Heart left ventricle (tissue), 13 donors: ENCODE measurements at regions not wholly inside any gene's neighbourhood (a gene's known extent, or its start where the extent isn't known, plus 50 kb on each side); places are given as distances from the start of the nearest gene placed in this dataset.

Experiments used
- POLR2A ChIP-seq, 2 donors: fragments of 450-650 bp; IDR thresholded peaks; one replicate each; pipeline ENCODE4 v1.6.1; 2017; ENCODE audit warnings: antibody characterized with exemption in 2 of 2, mild to moderate bottlenecking in 2 of 2, moderate library complexity in 2 of 2
- TF ChIP-seq, protein P1 (sequence below), 12 donors: fragments of 200-600 bp; sonication (generic) in 4 of 12; IDR thresholded peaks; one replicate each; pipeline versions ENCODE4 v1.5.0 to v1.8.0; 2018 to 2022; ENCODE audit warnings: antibody characterized with exemption in 12 of 12, mild to moderate bottlenecking in 5 of 12
- donor health status: ischemic (EF 13 %, LVEDD 7.1; RV severe dilation, severe dysfunction).
- donor health status: DM: no; HTN: yes; CAD: no.
- donor health status: DM: no; HTN: no; CAD: no.
- donor health status: ischemic (EF 25% LVEDD 6.9; RV normal size, moderate dysfunction).
- donor health status: ischemic (EF 25% LVEDD 5.7; RV mildly dilated, moderate dysfunction).
- donor health status: ischemic (EF 35%, LVEDD 5.7; RV mildly dilated, moderate dysfunction).
- donor health status: nonischemic (EF 11% LVEDD 7.7; RV severe dilation, severe dysfunction).
- donor health status: DM: yes; HTN: yes; CAD: no.
- donor health status: PGD.
- donor health status: ischemic (EF 29% LVEDD 5.4; RV normal size, mild dysfunction).
- donor health status: nonischemic (EF 23%, LVEDD 6.1; RV moderate dilation, normal function).

DNA sequence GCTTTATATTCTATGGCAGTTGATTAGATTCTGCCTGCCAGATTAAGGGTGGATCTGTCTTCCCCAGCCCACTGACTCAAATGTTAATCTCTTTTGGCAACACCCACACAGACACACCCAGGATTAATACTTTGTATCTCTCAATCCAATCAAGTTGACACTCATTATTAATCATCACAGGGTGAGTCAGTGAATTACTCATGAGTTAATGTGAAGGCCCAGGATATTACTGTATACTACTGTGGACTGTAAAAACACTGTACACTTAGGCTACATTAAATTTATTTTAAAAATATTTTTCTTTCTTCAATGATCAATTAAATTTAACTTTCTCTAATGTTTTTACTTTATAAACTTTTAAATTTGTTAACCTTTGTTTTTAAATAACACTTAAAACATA lies 87.7 kb downstream of the NAP1L3 start:
- TF ChIP-seq, protein P1, sequence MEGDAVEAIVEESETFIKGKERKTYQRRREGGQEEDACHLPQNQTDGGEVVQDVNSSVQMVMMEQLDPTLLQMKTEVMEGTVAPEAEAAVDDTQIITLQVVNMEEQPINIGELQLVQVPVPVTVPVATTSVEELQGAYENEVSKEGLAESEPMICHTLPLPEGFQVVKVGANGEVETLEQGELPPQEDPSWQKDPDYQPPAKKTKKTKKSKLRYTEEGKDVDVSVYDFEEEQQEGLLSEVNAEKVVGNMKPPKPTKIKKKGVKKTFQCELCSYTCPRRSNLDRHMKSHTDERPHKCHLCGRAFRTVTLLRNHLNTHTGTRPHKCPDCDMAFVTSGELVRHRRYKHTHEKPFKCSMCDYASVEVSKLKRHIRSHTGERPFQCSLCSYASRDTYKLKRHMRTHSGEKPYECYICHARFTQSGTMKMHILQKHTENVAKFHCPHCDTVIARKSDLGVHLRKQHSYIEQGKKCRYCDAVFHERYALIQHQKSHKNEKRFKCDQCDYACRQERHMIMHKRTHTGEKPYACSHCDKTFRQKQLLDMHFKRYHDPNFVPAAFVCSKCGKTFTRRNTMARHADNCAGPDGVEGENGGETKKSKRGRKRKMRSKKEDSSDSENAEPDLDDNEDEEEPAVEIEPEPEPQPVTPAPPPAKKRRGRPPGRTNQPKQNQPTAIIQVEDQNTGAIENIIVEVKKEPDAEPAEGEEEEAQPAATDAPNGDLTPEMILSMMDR (IDR thresholded peaks at IDR 0.05) = no peak
- TF ChIP-seq POLR2A (IDR thresholded peaks at IDR 0.05) = no peak
